GM19324 (cell line): ENCODE measurements at regions not wholly inside any gene's neighbourhood (a gene's known extent, or its start where the extent isn't known, plus 50 kb on each side); places are given as distances from the start of the nearest gene placed in this dataset.
A peak's percentile ranks its signal among the peaks of the same experiment; 100 is the strongest.

Experiments
- ATAC-seq: cut with Tn5 transposase; IDR thresholded peaks from one replicate; pipeline ENCODE4 v1.9.1; 2021; ENCODE audit warnings: mild to moderate bottlenecking, moderate library complexity; ENCODE audit not compliant: unreplicated experiment, low FRiP score

DNA sequence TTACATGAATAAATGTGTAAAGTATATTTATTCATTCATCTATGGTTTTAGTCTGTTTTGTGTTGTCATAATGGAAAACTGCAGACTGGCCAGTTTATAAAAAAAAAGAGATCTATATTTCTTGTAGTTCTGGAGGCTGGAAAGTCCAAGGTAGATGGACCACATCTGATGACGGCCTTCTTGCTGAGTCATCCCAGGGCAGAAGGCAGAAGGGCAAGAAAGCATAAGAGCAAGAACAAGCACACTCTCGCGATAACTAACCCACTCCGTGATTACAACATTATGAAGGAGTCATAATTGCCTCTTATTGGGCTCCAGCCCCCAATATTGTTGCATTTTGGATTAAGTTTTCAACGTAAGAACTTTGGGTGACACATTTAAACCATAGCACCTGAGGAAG is 180.4 kb upstream of the DAB2 start:
- ATAC-seq = no peak

DNA sequence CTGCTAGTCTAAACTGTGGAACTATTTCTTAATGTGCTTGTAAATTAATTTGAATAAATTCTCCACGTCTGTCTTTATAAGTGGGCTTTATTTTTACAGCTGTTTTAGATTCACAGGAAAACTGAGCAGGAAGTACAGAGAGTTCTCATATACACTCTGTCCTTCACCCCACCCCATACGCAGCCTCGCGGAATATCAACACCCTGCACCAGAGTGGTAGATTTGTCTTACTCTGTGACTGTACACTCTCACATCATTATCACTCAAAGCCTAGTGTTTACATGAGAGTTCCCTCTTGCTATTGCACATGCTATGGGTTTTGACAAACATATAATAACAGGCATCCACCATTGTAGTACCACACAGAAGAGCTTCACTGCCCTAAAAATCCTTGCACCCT is 179.7 kb upstream of the DAB2 start:
- ATAC-seq = no peak

DNA sequence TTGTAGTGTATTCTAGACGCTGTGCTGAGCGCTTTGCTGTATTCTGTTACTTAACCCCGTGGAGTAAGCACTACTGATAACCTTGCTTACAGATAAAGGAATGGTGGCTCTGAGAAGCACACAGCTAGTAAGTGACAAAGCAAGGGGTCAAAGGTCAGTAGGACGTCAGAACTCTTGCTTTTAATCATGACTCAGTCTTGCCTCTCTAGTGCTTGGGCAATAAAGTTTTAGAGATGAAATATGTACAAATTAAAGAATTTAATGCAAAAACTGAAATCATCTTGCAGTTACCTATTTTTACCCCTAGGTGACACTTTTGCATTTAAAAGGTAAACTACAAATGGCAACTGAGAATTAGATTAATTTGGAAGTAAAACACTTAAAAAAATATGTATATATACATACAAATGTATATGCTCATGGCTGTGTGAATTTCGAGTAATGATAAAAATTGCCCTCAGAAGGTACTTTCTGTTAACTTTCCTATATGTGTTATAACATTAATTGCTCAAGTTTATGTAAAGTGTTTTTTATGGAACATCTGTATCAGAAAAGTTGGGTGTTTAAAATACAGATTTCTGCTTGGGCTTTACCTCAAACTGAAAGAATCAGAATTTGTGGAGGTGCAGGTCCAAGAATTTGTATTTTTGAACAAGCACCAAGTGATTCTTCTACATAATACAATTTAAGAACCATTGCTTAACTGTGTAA is 175.1 kb upstream of the DAB2 start:
- ATAC-seq = no peak

DNA sequence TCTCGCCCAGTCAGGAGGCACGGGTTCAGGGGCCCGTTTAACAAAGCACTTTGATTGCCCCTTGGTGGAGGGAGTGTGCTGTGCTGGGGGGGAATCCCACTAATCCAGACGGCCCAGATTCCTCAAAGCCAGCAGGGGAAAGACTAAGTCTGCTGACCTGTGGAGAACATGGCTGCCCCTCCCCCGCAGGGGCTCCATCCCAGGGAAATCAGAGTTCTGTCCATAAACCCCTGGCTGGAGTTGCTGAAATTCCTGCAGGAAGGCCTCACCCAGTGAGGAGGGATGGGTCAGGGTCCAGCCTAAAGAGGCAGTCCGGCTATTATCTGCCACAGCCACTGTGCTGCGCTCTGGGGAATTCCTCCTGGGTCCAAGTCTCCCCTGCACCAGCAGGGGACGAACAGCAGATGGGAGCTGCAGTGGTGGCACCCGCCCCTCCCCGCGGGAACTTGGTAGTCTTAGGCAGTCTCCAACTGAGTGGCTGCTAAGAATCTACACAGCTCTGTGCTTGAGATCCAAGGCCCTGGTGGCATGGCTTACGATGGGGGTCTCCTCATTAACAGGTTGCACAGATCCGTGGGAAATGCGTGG is 174.0 kb upstream of the DAB2 start:
- no peak for ATAC-seq

DNA sequence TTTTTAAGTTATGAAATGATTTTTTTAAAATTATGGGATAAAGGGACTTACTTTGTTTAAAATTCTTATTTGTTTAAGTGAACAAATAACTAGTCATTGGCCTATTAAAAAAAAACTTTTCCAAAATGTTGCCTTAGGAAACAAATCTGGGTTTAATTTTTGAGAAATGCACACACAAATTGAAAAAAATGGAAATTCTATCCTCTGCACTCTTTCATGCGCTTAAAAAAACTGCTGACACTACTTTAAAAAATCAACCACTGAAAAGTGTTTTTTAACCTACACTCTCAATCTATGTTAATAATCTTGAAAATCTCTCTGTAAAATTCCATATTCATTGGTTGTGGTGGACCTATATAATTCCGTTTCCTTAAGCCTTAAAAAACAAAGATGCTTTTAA is 163.4 kb upstream of the DAB2 start:
- no peak for ATAC-seq

DNA sequence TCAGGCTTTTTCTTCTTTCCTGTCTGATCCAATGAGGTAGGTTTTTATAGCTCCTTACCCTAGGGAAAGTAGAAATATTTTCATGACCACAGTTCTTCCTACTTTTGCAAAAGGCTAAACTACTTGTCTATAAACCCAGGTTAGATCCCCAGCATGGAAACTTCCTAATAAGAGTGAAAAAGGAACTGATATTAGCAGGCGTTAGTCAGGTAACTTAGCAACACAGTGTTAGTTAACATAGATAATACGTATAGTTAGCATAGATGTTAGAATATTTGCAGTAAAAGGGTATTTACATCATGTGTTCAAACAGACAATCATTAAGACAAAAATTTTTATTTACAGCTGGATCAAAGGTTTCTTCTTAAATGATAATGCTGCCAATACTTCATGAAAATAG is 162.9 kb upstream of the DAB2 start:
- ATAC-seq = no peak

DNA sequence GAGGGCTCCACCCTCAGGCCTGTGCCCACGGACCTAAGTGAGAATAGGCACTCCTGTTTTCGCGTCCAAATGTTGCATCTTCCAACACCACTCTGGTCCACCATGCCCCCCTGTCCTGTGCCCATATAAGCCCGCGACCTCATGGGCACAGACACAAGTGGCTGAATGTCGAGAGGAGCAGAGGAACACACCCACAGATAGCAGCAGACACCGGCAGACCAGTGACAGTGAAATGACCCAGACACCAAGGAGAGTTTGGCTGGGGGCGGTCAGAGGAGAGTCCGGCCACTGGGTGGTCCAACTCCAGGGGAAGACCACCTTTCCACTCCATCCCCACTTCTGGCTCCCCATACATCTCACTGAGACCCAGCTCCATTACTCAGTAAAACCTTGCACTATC is 161.4 kb upstream of the DAB2 start:
- no peak for ATAC-seq

DNA sequence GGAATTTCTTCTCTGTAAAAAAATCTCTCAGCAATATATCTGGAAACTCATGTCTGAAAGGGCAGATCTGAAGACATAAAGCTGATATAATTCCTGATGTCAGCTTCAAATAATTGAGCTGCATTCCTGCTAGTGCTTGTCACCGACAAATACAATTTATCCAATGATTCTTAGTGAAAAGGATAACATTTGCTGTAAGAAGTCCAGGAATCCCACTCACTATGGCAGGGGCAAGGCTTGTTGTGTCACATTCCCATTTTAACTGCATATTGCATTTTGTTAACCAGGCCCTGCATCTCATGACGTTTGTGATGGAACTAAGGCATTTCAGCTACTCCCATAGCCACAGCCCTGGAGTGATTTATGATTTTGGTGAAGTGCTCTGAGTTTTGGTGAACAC is 160.1 kb upstream of the DAB2 start:
- ATAC-seq = no peak

DNA sequence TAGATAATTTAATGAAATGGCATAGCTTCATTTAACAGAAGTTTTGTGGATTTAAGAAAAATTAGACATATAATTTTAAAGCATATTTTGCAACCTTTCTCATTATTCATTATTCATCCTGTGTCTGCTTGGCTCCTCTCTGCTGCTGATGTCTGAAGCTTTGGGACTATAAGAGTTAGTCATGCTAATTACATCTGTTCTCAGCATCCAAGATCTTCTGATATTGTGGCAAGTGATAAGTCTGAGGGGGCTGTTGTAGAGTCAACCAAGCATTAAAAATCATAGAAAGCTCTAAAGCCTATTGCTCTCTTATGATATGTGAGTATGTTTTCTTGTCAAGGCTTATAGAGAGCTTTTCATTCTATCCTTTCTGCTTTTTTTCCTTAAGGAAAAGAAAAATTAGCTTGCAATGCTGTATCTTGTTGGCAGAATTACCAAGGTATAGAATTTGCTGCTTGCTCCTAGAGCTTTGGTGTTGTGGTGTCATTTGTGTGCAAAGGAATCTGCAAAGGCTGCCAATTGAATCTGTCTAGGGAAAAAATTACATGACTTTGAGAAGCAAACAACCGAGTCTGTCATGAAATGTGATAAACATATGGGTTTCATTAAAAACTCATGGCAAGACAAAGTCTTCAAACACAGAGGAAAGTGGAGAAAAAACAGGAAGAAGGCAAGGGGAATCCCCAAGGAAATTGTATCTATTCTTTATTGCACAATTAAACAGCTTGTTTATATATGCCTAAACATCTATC is 156.1 kb upstream of the DAB2 start:
- no peak for ATAC-seq

DNA sequence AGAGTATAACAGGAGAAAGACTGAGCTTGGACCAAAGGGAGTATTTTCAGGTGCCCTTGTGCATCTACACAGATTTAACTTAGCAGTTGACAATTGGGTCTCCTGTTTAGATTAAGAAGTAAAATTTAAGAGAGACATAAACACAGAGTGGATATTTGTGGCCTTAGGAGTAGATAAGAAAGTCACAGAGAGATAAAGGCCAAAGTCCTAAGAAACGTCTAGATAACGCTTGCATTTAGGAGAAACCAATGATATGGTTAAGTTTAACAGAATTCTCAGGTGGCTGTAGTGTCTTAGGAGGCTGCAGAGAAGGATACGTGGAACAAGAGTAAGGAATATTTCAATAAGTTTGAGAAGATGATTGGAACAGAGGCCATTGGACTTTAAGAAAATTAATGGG is 155.0 kb upstream of the DAB2 start:
- no peak for ATAC-seq

DNA sequence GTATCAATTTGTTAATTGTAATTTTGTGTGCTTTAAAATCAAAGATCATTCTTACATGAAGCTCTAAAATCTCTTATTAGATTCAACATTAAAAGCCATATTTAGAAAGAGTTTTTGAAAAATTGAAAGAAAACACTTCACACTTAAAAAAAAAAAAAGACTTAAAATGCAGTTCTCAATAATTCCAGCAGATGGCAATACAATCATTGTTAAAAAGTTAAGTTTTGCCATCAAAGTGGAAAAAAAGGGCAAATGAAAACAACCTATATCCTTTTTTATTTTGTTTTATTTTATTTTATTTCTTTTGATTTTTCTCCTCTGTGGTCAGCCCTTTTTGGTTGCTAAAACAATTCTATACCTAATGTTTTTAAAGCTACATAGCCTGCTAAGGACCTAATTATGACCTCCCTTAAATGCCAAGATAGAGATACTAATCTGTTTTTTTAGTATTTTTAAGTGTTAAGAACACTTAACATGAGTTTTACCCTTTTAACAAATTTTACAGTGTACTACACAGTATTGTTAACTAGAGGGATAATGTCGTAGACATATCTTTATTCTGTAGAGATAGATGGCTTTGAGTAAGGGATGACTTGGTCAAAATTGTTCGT is 154.2 kb upstream of the DAB2 start:
- ATAC-seq = no peak

DNA sequence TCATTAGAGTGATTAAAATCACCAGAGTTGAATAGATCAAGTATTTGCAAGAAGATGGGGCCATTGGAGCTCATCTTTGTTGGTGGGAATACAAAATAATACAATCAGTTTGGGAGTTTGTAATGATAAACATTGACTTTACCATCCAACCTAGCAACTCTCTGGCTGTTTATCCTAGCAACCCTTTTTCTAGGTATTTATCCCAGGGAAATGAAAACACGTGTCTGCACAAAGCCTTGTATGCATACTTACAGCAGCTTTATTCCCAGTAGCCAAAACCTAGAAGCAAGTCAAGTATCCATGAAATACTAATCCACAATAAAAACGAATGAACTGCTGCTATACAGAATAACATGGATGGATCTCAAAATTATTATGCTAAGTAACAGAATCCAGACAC is 152.7 kb upstream of the DAB2 start:
- ATAC-seq = no peak

DNA sequence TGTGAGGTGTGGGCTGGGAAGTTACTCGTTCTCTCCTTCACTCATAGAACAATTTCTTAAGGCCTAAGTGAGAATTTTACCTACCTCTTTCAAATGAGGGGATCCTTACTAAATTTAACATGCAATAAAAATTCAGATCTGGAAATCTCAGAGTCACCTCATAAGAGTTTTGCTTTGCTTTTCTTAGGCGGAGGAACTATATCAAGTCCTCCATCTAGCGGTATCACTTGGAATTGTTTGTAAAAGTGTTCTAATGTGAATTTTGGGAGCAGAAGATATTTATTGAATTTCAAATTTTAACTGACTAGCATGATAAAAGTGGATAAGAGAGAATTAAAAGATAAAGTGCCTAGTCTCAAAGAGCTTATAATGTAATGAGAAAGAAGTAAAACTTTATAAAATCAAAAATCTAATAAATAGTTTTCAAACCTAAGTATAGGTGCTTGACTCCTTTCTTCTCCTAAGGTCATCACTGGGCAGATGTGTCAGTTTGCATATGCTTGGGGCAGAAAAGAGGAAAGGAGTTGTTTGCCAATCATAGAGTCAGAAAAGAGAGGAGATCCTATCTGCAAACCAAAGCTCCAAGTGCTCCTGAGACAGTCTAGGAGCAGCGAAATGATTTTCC is 145.7 kb upstream of the DAB2 start:
- peak; percentile 46 for ATAC-seq

DNA sequence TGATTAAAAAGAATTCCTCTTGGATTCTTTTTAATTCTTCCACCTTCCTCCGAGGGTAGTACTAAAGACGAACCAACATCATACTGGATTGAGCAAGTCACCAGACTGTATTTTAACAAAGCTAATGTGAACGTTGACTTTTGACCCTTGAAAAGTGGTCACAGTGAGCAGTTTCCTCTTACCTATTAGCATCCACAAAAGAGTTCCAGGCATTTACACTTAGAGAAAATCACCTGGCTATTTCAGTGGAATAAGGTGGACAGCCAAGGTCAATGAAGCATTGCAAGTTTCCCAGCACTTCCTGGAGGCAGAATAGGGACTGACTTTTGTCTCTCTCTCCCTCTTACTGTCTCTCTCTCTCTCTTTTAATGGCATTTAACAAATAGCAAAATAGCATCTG is 145.1 kb upstream of the DAB2 start:
- no peak for ATAC-seq

DNA sequence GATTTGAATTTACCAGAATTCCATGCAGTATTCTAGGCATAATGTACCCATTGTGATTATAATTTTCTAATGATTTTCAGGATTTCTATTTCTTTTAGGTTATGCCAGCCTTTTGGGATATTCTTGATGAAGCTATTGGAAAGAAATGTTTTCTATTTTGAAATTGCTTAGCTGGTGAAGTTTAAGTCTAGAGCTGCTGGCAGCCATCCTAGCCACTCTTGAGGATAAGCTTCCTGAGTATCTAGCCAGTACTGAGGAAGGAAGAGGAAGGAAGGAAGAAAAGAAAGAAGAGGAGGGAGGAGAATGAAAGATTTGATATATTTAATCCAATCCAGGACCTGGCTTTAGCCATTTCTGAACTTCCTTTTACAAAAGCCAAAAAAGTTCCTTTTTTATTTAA is 142.1 kb upstream of the DAB2 start:
- no peak for ATAC-seq

DNA sequence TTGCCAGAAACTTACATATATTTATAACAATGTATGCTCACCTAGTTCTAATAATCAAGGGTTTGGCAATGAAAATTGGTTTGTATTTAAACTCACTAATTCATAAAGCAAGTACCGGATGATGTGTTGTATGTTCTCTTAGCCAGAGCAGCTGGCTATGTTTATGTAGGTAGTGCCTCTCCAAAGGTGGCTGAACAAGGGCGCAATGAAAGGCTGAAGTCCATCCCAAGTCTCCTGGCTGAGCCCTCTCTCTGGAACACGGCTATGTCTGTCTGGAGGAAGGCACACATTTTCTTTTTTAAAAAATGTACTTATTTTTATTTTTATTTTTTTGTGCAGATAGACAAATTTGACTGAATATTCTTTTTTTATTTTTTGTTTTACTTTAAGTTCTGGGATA is 141.2 kb upstream of the DAB2 start:
- no peak for ATAC-seq

DNA sequence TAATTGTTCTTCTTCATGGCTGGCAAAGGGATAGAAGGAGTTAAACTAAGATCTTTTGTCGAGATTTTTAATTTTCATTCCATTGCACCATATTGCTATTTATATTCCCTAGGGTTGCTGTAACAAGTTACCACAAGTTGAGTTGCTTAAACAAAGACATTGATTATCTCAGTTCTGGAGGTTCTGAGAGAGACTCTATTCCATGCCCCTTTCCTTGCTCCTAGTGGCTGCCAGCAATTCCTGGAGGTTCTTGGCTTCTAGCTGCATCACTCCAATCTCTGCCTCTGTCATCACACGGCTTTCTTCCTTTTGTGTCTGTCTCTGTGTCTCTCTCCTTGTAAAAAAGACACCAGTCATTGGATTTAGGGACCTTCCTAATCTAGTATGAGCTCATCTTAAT is 136.6 kb upstream of the DAB2 start:
- ATAC-seq = no peak

DNA sequence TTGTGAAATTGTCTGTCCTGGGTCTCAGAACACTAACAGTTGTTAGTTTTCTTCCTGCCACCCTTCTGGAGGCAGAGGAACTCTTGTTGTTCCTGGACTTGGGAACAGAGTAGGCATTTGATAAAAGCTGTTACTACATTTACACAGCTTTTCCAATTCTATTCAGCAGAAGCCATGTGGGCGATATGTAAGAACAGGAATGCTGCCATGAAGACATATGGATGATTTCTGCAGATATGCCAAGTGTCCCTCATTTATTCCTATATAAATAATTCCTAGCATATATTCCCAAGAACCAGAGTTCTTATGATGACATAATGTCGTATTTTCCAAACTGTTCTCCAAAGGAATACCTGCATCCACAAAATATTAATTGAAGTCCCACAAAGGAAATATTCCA is 135.9 kb upstream of the DAB2 start:
- no peak for ATAC-seq

DNA sequence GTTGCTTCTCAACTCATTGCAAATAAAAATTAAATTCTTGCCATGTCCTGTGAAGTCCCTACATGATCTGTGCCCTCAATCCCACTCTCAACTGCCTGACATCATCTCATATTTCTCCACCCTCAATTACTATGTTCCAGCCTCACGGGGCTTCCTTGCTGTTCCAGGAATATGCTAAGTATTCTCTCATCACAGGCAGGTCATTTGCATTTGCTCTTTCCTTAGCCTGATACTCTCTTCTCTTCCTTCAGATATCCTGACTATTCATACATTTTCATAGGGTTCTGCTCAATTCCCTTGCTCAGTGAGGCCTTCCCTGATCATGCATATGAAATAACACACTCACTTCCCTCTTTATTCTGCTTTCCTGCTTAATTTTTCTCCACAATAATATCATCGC is 135.1 kb upstream of the DAB2 start:
- no peak for ATAC-seq

DNA sequence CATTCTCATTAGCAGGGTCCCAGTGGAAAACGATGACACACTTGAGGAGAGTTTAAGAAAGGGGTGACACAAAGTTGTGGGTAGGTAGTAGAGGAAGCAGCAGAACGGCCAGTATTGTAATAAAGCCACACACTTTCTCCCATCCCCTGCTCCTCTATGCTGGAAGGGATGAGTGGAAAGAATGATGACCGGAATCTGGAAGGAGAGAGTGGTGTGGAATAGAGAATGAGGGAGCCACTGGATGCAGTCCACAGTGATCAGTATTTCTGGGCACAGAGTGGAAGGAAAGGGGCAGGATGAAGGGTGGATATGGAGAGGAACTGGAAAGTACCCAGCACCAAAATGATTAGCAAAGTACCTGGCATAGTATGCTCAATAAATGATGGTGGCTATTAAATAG is 133.8 kb upstream of the DAB2 start:
- no peak for ATAC-seq

DNA sequence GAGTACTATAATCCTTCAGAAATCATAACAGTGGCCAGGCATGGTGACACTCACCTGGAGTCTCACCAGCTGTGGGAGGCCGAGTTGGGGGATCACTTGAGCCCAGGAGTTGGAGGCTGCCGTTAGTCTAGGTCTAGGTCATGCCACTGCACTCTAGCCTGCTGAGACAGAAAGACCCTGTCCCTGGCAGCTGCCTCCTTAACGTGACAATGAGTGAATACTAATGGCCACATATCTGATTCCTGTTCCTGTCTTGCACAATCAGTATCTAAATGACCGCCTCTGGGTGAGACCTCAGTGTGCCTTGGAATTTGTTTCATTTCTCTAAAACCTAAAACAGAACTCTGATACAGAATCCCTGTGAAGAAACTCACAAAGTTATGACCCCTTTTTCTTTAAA is 131.0 kb upstream of the DAB2 start:
- no peak for ATAC-seq
